ENCODE measurements at regions not wholly inside any gene's neighbourhood (a gene's known extent, or its start where the extent isn't known, plus 50 kb on each side); places are given as distances from the start of the nearest gene placed in this dataset.
A peak's percentile ranks its signal among the peaks of the same experiment; 100 is the strongest.

GRCh38 chr2:60033325-60033724 lies 520.1 kb downstream of the BCL11A start:
- no peak for DNase-seq

- no peak for DNase-seq
Observed at GRCh38 chr2:60029566-60029883, 523.9 kb downstream of the BCL11A start.

GRCh38 chr2:60028849-60029565 lies 524.4 kb downstream of the BCL11A start:
- DNase-seq = peak; percentile 74

GRCh38 chr2:60025496-60025895 lies 528.0 kb downstream of the BCL11A start:
- peak; percentile 37 for DNase-seq

- no peak for DNase-seq
Observed at GRCh38 chr2:60023256-60023985, 530.0 kb downstream of the BCL11A start.

GRCh38 chr2:60007671-60008070 lies 545.8 kb downstream of the BCL11A start:
- DNase-seq = no peak

- no peak for DNase-seq
Observed at GRCh38 chr2:60003076-60003475, 550.4 kb downstream of the BCL11A start.

GRCh38 chr2:60002183-60002867 lies 551.1 kb downstream of the BCL11A start:
- DNase-seq = no peak

- peak; percentile 35 for DNase-seq
Observed at GRCh38 chr2:60000686-60001085, 552.8 kb downstream of the BCL11A start.

- DNase-seq = no peak
Observed at GRCh38 chr2:59998324-59998723, 555.1 kb downstream of the BCL11A start.

GRCh38 chr2:59997371-59997770 lies 556.1 kb downstream of the BCL11A start:
- no peak for DNase-seq

- no peak for DNase-seq
Observed at GRCh38 chr2:59996855-59997254, 556.6 kb downstream of the BCL11A start.

GRCh38 chr2:59993726-59994125 lies 559.7 kb downstream of the BCL11A start:
- no peak for DNase-seq

- DNase-seq = no peak
Observed at GRCh38 chr2:59988341-59988740, 565.1 kb downstream of the BCL11A start.

- no peak for DNase-seq
Observed at GRCh38 chr2:59986511-59986910, 566.9 kb downstream of the BCL11A start.

GRCh38 chr2:59985923-59986322 lies 567.5 kb downstream of the BCL11A start:
- DNase-seq = no peak

GRCh38 chr2:59974051-59974766 lies 579.2 kb downstream of the BCL11A start:
- DNase-seq = no peak

GRCh38 chr2:59969161-59969560 lies 584.3 kb downstream of the BCL11A start:
- no peak for DNase-seq

GRCh38 chr2:59968441-59968840 lies 585.0 kb downstream of the BCL11A start:
- DNase-seq = no peak

- no peak for DNase-seq
Observed at GRCh38 chr2:59967691-59968090, 585.8 kb downstream of the BCL11A start.

- DNase-seq = no peak
Observed at GRCh38 chr2:59963157-59963556, 590.3 kb downstream of the BCL11A start.

GRCh38 chr2:59961746-59962145 lies 591.7 kb downstream of the BCL11A start:
- no peak for DNase-seq

GRCh38 chr2:59959944-59960343 lies 593.5 kb downstream of the BCL11A start:
- no peak for DNase-seq
